ENCODE measurements at regions not wholly inside any gene's neighbourhood (a gene's known extent, or its start where the extent isn't known, plus 50 kb on each side); places are given as distances from the start of the nearest gene placed in this dataset.

DNA sequence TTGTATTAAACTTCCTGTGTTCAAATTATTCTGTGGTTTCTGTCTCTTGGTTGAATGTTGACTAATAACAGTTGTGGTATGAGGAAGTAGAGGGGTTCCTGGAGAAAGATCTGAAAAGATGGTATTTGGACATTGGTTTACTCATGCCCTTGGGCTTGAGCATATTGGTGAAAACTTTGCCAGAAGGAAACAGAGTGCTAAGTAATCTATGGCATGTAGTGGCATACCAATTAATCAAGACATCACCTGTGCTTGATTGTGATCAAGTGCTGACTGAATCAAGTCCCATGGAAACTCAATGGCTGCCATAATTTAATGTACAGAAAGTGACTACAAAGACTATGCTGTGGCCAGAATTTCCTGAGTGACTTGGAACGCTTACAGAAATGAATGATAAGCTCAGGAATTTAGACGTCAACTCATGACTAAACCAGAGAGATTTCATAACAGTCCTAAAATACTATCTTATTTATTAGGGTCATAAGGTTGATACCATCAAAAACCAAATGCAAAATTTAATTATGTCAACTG is 2062.9 kb downstream of the ARAP2 start:
- TF ChIP-seq, protein P1, sequence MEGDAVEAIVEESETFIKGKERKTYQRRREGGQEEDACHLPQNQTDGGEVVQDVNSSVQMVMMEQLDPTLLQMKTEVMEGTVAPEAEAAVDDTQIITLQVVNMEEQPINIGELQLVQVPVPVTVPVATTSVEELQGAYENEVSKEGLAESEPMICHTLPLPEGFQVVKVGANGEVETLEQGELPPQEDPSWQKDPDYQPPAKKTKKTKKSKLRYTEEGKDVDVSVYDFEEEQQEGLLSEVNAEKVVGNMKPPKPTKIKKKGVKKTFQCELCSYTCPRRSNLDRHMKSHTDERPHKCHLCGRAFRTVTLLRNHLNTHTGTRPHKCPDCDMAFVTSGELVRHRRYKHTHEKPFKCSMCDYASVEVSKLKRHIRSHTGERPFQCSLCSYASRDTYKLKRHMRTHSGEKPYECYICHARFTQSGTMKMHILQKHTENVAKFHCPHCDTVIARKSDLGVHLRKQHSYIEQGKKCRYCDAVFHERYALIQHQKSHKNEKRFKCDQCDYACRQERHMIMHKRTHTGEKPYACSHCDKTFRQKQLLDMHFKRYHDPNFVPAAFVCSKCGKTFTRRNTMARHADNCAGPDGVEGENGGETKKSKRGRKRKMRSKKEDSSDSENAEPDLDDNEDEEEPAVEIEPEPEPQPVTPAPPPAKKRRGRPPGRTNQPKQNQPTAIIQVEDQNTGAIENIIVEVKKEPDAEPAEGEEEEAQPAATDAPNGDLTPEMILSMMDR (IDR thresholded peaks at IDR 0.05), result no peak
- no peak for TF ChIP-seq ZFX (IDR thresholded peaks at IDR 0.05; ENCODE audit: borderline replicate concordance)

Data from 22Rv1 (cell line).